ENCODE measurements at regions not wholly inside any gene's neighbourhood (a gene's known extent, or its start where the extent isn't known, plus 50 kb on each side); places are given as distances from the start of the nearest gene placed in this dataset.

GRCh38 chr18:41899535-41899934, 55.5 kb upstream of the PIK3C3 start:
- DNase-seq = no peak
- H3K4me1 ChIP-seq (ENCODE audit: control insufficient read depth, insufficient read depth, low read length, poor library complexity, severe bottlenecking) = no peaks in the 10 kb centered on the region
- H3K27ac ChIP-seq (ENCODE audit: insufficient read depth, low read length, poor library complexity, severe bottlenecking) = no peak overlapping the region
- no peaks in the 10 kb centered on the region for H3K27me3 ChIP-seq (replicated peaks; ENCODE audit: control insufficient read depth, insufficient read depth, low read length, poor library complexity, severe bottlenecking)
- H3K36me3 ChIP-seq (ENCODE audit: control insufficient read depth, insufficient read depth, low read length) = no peaks in the 10 kb centered on the region
- H3K4me3 ChIP-seq (ENCODE audit: insufficient read depth, low read depth, low read length, poor library complexity, severe bottlenecking) = no peak overlapping the region
- H3K9me3 ChIP-seq (ENCODE audit: control insufficient read depth, low read length) = no peaks in the 10 kb centered on the region

- no peak overlapping the region for H3K27ac ChIP-seq (ENCODE audit: insufficient read depth, low read length, poor library complexity, severe bottlenecking)
- no peak for DNase-seq
- H3K9me3 ChIP-seq (ENCODE audit: control insufficient read depth, low read length) = no peaks in the 10 kb centered on the region
- no peaks in the 10 kb centered on the region for H3K36me3 ChIP-seq (ENCODE audit: control insufficient read depth, insufficient read depth, low read length)
- H3K4me3 ChIP-seq (ENCODE audit: insufficient read depth, low read depth, low read length, poor library complexity, severe bottlenecking) = no peak overlapping the region
- H3K27me3 ChIP-seq (replicated peaks; ENCODE audit: control insufficient read depth, insufficient read depth, low read length, poor library complexity, severe bottlenecking) = no peaks in the 10 kb centered on the region
- H3K4me1 ChIP-seq (ENCODE audit: control insufficient read depth, insufficient read depth, low read length, poor library complexity, severe bottlenecking) = no peaks in the 10 kb centered on the region
These were observed 61.6 kb upstream of the PIK3C3 start for GRCh38 chr18:41893432-41893831.

- Histone ChIP-seq H3K27ac (ENCODE audit: insufficient read depth, low read length, poor library complexity, severe bottlenecking) (no peak overlapping the region), H3K9me3 (ENCODE audit: control insufficient read depth, low read length) (no peaks in the 10 kb centered on the region), H3K4me1 (ENCODE audit: control insufficient read depth, insufficient read depth, low read length, poor library complexity, severe bottlenecking) (no peaks in the 10 kb centered on the region), H3K36me3 (ENCODE audit: control insufficient read depth, insufficient read depth, low read length) (no peaks in the 10 kb centered on the region), H3K27me3 (replicated peaks; ENCODE audit: control insufficient read depth, insufficient read depth, low read length, poor library complexity, severe bottlenecking) (no peaks in the 10 kb centered on the region), H3K4me3 (ENCODE audit: insufficient read depth, low read depth, low read length, poor library complexity, severe bottlenecking) (no peak overlapping the region)
- DNase-seq = no peak
These were observed 67.9 kb upstream of the PIK3C3 start for GRCh38 chr18:41887100-41887499.

- Histone ChIP-seq H3K27me3 (replicated peaks; ENCODE audit: control insufficient read depth, insufficient read depth, low read length, poor library complexity, severe bottlenecking) (no peaks in the 10 kb centered on the region), H3K9me3 (ENCODE audit: control insufficient read depth, low read length) (no peaks in the 10 kb centered on the region), H3K27ac (ENCODE audit: insufficient read depth, low read length, poor library complexity, severe bottlenecking) (no peak overlapping the region), H3K4me3 (ENCODE audit: insufficient read depth, low read depth, low read length, poor library complexity, severe bottlenecking) (no peak overlapping the region), H3K4me1 (ENCODE audit: control insufficient read depth, insufficient read depth, low read length, poor library complexity, severe bottlenecking) (no peaks in the 10 kb centered on the region), H3K36me3 (ENCODE audit: control insufficient read depth, insufficient read depth, low read length) (no peaks in the 10 kb centered on the region)
- no peak for DNase-seq
These were observed 68.8 kb upstream of the PIK3C3 start for GRCh38 chr18:41886126-41886807.

- Histone ChIP-seq H3K4me3 (ENCODE audit: insufficient read depth, low read depth, low read length, poor library complexity, severe bottlenecking) (no peak overlapping the region), H3K9me3 (ENCODE audit: control insufficient read depth, low read length) (no peaks in the 10 kb centered on the region), H3K27ac (ENCODE audit: insufficient read depth, low read length, poor library complexity, severe bottlenecking) (no peak overlapping the region), H3K4me1 (ENCODE audit: control insufficient read depth, insufficient read depth, low read length, poor library complexity, severe bottlenecking) (no peaks in the 10 kb centered on the region), H3K36me3 (ENCODE audit: control insufficient read depth, insufficient read depth, low read length) (no peaks in the 10 kb centered on the region), H3K27me3 (replicated peaks; ENCODE audit: control insufficient read depth, insufficient read depth, low read length, poor library complexity, severe bottlenecking) (no peaks in the 10 kb centered on the region)
- no peak for DNase-seq
These were observed 73.7 kb upstream of the PIK3C3 start for GRCh38 chr18:41881285-41881684.

- DNase-seq = no peak
These were observed 75.8 kb upstream of the PIK3C3 start for GRCh38 chr18:41879256-41879655.

GRCh38 chr18:41875094-41875780, 79.8 kb upstream of the PIK3C3 start:
- no peak overlapping the region for H3K27ac ChIP-seq (ENCODE audit: insufficient read depth, low read length, poor library complexity, severe bottlenecking)
- H3K27me3 ChIP-seq (replicated peaks; ENCODE audit: control insufficient read depth, insufficient read depth, low read length, poor library complexity, severe bottlenecking) = no peaks in the 10 kb centered on the region
- no peaks in the 10 kb centered on the region for H3K4me1 ChIP-seq (ENCODE audit: control insufficient read depth, insufficient read depth, low read length, poor library complexity, severe bottlenecking)
- no peaks in the 10 kb centered on the region for H3K36me3 ChIP-seq (ENCODE audit: control insufficient read depth, insufficient read depth, low read length)
- H3K4me3 ChIP-seq (ENCODE audit: insufficient read depth, low read depth, low read length, poor library complexity, severe bottlenecking) = no peak overlapping the region
- H3K9me3 ChIP-seq (ENCODE audit: control insufficient read depth, low read length) = no peaks in the 10 kb centered on the region
- no peak for DNase-seq

More at GRCh38 chr18:41879256-41879655, 75.8 kb upstream of the PIK3C3 start:
- Histone ChIP-seq H3K4me3 (ENCODE audit: insufficient read depth, low read depth, low read length, poor library complexity, severe bottlenecking) (no peak overlapping the region), H3K36me3 (ENCODE audit: control insufficient read depth, insufficient read depth, low read length) (no peaks in the 10 kb centered on the region), H3K9me3 (ENCODE audit: control insufficient read depth, low read length) (no peaks in the 10 kb centered on the region), H3K4me1 (ENCODE audit: control insufficient read depth, insufficient read depth, low read length, poor library complexity, severe bottlenecking) (no peaks in the 10 kb centered on the region), H3K27ac (ENCODE audit: insufficient read depth, low read length, poor library complexity, severe bottlenecking) (no peak overlapping the region), H3K27me3 (replicated peaks; ENCODE audit: control insufficient read depth, insufficient read depth, low read length, poor library complexity, severe bottlenecking) (no peaks in the 10 kb centered on the region)

GRCh38 chr18:41873730-41874129, 81.3 kb upstream of the PIK3C3 start:
- H3K27ac ChIP-seq (ENCODE audit: insufficient read depth, low read length, poor library complexity, severe bottlenecking) = no peak overlapping the region
- no peaks in the 10 kb centered on the region for H3K9me3 ChIP-seq (ENCODE audit: control insufficient read depth, low read length)
- H3K4me1 ChIP-seq (ENCODE audit: control insufficient read depth, insufficient read depth, low read length, poor library complexity, severe bottlenecking) = no peaks in the 10 kb centered on the region
- H3K4me3 ChIP-seq (ENCODE audit: insufficient read depth, low read depth, low read length, poor library complexity, severe bottlenecking) = no peak overlapping the region
- no peak for DNase-seq
- no peaks in the 10 kb centered on the region for H3K27me3 ChIP-seq (replicated peaks; ENCODE audit: control insufficient read depth, insufficient read depth, low read length, poor library complexity, severe bottlenecking)
- H3K36me3 ChIP-seq (ENCODE audit: control insufficient read depth, insufficient read depth, low read length) = no peaks in the 10 kb centered on the region

GRCh38 chr18:41872206-41872605, 82.8 kb upstream of the PIK3C3 start:
- H3K36me3 ChIP-seq (ENCODE audit: control insufficient read depth, insufficient read depth, low read length) = no peaks in the 10 kb centered on the region
- no peak overlapping the region for H3K27ac ChIP-seq (ENCODE audit: insufficient read depth, low read length, poor library complexity, severe bottlenecking)
- H3K4me1 ChIP-seq (ENCODE audit: control insufficient read depth, insufficient read depth, low read length, poor library complexity, severe bottlenecking) = no peaks in the 10 kb centered on the region
- H3K27me3 ChIP-seq (replicated peaks; ENCODE audit: control insufficient read depth, insufficient read depth, low read length, poor library complexity, severe bottlenecking) = no peaks in the 10 kb centered on the region
- H3K4me3 ChIP-seq (ENCODE audit: insufficient read depth, low read depth, low read length, poor library complexity, severe bottlenecking) = no peak overlapping the region
- no peak for DNase-seq
- H3K9me3 ChIP-seq (ENCODE audit: control insufficient read depth, low read length) = no peaks in the 10 kb centered on the region

GRCh38 chr18:41871229-41872000, 83.6 kb upstream of the PIK3C3 start:
- no peaks in the 10 kb centered on the region for H3K9me3 ChIP-seq (ENCODE audit: control insufficient read depth, low read length)
- H3K27ac ChIP-seq (ENCODE audit: insufficient read depth, low read length, poor library complexity, severe bottlenecking) = no peak overlapping the region
- H3K4me3 ChIP-seq (ENCODE audit: insufficient read depth, low read depth, low read length, poor library complexity, severe bottlenecking) = no peak overlapping the region
- H3K36me3 ChIP-seq (ENCODE audit: control insufficient read depth, insufficient read depth, low read length) = no peaks in the 10 kb centered on the region
- H3K4me1 ChIP-seq (ENCODE audit: control insufficient read depth, insufficient read depth, low read length, poor library complexity, severe bottlenecking) = no peaks in the 10 kb centered on the region
- DNase-seq = no peak
- no peaks in the 10 kb centered on the region for H3K27me3 ChIP-seq (replicated peaks; ENCODE audit: control insufficient read depth, insufficient read depth, low read length, poor library complexity, severe bottlenecking)

Data from effector memory CD4-positive, alpha-beta T cell (primary cell).